ENCODE measurements at regions not wholly inside any gene's neighbourhood (a gene's known extent, or its start where the extent isn't known, plus 50 kb on each side); places are given as distances from the start of the nearest gene placed in this dataset.
A peak's percentile ranks its signal among the peaks of the same experiment; 100 is the strongest.

DNA sequence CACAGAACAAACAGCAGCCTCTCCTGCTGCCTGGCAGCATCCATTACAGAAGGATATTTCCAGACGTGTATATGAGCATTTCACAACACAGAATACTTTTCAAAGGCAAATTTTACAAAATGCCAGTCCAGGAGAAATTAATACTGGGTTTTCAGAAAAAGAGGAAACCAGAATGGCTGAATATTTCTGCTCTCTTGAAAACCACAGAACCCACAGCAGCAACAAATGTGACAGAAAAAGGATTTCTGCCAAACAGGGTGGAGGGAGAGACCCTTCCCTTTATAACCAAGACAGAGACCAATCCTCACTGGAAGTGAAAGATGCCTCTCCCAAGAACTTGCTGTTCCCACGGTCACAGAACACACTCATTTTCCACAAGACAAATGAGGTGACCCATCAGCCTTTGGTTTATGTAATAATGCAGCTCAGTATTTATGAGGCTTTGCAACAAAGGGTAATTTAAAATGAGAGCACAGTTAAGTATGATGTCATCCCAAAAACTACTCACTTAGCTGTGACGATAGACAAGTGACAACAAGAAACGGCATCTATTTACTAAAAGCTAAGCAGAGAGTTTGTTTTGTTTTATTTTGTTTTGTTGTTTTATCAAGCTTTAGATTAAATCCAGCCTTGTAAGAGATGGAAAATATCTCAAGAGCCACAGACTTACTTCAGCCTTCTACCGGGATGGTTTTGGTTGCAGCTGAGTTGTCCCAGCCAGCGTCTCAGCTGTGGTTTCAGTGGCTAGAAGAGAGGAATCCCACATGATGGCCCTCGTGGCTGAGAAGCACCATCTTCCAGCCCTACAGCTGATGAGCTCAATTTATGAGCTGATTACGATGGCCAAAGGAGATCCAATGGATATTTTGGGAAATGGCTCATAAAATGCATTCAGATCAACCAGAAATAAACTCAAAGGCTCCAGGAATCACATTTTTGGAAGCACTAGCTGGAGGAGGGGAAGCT, 249.3 kb upstream of the AGAP1 start:
- DNase-seq (ENCODE audit: low read depth in 4 of 4, low spot score in 2 of 4) = no peak

DNA sequence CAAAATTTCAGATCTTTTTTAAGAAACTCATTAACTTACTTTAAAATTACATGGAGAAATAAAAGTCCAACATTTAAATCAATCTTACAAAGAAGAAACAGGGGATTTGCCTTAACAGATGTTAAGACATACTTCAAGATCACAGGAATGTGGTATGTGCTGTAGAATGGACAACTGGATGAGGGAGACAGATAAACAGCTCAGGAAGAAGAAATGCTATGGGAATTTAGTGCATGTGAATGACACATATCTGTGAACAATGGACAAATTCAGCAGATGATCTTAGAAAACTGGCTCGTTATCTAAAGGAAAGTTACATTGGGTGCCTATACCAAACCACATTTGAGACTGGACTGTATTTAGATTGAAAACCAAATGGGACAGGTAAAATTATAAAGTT, 246.8 kb upstream of the AGAP1 start:
- DNase-seq (ENCODE audit: low read depth in 4 of 4, low spot score in 2 of 4) = no peak

DNA sequence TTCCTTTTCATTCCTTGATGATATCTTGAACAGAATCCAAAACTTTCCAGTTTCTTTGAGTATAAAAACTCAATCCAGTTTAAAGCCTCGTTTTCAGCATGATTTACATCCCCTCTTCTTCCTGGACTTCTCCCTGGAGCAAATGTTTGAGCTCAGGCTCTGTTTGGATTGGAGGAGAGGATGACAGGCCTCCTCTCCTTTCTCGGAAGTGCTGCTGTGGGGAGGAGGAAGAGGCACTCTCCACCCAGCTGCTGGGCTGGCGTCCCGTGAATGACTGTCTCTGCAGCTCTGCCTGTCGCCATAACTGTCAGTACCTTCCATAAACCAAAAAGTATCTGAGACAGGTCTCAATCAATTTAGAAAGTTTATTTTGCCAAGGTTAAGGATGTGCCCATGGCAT, 238.2 kb upstream of the AGAP1 start:
- DNase-seq (ENCODE audit: low read depth in 4 of 4, low spot score in 2 of 4) = peak; percentile 36 to 56 (median 42)

- DNase-seq (ENCODE audit: low read depth in 4 of 4, low spot score in 2 of 4) = no peak
Measured at GRCh38 chr2:235257590-235257989, 236.3 kb upstream of the AGAP1 start.

DNA sequence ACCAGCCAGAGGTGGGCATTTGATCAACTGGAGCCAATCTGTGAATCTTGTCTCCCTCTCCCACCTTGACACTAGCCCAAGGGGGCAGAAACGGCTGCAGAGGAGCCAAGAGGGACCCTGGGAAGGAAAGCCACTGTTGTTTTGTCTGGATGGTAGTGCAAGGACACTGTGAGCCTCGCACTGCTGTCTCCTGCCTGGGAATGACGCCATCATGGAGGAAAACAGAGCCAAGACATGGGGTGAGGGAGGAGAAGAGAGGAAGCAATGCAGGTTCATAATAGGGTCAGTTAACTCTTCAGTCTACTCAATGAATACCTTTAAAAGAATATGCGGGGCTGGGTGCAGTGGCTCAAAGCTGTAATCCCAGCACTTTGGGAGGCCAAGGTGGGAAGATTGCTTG, 231.1 kb upstream of the AGAP1 start:
- DNase-seq (ENCODE audit: low read depth in 4 of 4, low spot score in 2 of 4) = no peak

DNA sequence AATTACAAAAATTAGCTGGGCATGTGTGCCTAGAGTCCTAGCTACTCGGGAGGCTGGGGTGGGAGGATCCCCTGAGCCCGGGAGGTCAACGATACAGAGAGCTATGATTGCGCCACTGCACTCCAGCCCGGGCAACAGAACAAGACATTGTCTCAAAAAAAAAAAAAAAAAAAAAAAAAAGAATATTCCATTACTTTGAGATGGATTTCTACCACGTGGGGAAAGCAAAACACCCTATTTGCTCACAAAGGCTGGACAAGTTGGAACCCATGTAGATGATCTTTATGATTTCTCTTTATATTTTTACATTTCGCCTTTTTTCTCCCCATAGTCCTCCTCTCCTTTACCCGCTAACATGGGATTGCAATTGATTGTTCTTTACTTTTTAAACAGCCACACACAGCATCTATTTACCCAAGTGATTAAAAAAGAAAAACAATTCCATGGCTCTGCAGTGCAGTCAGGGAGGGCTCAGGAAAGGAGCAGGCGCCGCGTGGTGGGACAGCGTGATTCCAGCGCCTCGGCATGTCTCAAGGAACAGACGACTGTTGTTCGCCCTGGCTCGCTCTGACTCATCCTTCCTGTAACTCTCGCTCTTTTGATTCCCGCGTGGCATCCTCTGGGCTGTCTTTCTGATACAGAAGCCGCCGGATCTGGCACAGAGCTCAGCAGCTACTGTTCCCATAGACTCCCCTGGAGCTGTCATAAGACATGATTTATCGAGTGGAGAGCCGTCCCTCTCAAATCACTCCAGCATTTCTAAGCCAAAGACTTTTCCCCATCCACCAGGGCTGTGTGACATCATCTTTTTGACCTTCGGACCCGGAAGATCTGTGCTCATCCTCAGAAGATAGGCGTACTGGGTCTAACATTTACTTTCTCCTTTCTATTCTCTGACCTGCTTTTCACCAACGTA, 230.4 kb upstream of the AGAP1 start:
- no peak for DNase-seq (ENCODE audit: low read depth in 4 of 4, low spot score in 2 of 4)

- no peak for DNase-seq (ENCODE audit: low read depth in 4 of 4, low spot score in 2 of 4)
Measured at GRCh38 chr2:235264121-235264493, 229.7 kb upstream of the AGAP1 start.

DNA sequence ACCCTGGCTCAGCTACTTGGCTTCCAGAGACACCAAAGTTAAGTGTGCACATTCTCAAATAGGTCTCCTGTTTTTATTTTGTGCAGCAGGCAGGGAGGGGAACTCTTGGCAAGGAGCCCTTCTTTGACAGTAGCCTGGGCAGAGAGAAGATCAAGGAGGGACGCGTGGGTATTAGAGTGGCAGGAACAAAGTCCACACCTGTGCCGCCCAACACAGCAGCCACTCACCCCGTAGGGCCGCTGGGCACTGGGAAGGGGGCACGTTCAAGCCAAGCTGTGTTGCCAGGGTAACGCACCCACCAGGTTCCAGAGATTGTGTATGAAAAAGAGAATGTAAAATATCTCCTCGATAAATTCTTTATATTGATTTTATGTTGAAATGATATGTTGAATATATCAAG, 229.3 kb upstream of the AGAP1 start:
- no peak for DNase-seq (ENCODE audit: low read depth in 4 of 4, low spot score in 2 of 4)

- no peak for DNase-seq (ENCODE audit: low read depth in 4 of 4, low spot score in 2 of 4)
Measured at GRCh38 chr2:235265348-235265965, 228.4 kb upstream of the AGAP1 start.

- DNase-seq (ENCODE audit: low read depth in 4 of 4, low spot score in 2 of 4) = no peak
Measured at GRCh38 chr2:235267251-235267650, 226.6 kb upstream of the AGAP1 start.

DNA sequence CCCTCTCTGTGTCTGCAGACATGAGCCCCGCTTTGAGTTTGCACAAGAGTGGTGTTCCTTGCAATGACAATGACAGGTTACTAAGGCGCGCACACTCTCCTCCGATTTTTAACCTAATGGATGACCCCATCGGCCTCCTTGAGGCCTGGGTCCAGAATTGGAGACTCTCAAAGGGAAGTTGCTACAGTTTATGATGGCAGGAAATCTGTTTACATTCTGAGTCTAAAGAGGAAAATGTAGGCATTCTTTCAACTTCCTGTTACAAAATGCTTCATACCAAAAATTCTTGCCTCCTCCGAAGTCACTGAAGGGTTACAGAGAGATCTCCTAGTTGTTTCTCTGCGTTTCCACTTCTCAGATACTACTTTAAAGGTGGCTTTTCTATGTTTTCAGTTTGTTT, 225.3 kb upstream of the AGAP1 start:
- DNase-seq (ENCODE audit: low read depth in 4 of 4, low spot score in 2 of 4) = no peak

DNA sequence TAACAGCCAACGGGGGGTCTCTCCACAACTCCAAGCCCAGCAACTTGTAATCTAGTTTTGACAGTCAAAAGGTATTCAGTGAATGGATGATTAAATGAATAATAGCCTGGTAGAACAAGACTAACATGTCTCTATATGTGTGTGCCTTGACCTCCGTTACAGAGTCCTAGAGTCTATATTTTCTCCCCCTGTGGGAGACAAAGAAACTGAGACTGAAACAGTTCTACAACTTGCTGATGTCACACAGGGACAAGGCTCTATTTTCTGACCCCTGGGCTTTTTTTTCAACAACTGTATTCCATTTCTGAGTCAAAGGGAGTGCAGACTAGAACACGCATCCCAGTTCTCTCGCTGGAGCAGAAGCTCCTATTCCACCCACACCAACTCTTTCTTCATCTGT, 223.6 kb upstream of the AGAP1 start:
- DNase-seq (ENCODE audit: low read depth in 4 of 4, low spot score in 2 of 4) = no peak

- DNase-seq (ENCODE audit: low read depth in 4 of 4, low spot score in 2 of 4) = no peak
Measured at GRCh38 chr2:235270956-235271355, 222.9 kb upstream of the AGAP1 start.

DNA sequence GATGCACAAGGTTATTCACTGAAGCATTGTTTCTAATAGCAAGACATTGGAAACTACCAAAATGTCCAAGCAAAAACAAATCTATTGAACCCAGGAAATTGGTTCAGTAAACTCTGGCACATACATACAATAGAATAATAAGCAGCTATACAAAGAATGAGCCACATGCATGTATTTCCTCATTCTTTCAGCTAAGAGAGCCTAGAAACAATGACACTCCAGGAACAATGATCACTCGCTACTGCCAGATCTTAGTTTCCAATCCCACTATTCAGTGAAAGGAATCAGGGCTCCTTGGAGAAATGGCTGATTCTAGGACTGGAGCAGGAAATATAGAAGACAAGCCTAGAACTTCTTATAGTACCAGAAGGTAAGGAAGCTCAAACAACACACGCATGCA, 221.9 kb upstream of the AGAP1 start:
- no peak for DNase-seq (ENCODE audit: low read depth in 4 of 4, low spot score in 2 of 4)

- DNase-seq (ENCODE audit: low read depth in 4 of 4, low spot score in 2 of 4) = no peak
Measured at GRCh38 chr2:235274023-235274422, 219.8 kb upstream of the AGAP1 start.

DNA sequence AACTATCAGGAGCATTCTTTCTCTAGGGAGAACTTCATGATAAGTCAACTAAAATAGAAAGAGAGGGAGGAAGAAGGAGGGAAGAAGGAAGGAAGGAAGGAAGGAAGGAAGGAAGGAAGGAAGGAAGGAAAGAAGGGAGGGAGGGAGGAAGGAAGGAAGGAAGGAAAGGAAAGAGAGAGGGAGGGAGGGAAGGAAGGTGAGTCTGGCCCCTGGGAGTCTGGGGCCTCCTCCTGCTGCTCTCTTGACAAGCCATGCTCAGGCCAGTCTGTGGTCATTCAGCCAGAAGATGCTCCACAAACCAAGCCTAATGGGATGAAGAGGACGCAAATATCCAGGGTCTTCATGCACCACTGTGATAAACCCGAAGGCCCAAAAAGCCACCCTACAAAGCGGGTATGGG, 216.4 kb upstream of the AGAP1 start:
- DNase-seq (ENCODE audit: low read depth in 4 of 4, low spot score in 2 of 4) = no peak

DNA sequence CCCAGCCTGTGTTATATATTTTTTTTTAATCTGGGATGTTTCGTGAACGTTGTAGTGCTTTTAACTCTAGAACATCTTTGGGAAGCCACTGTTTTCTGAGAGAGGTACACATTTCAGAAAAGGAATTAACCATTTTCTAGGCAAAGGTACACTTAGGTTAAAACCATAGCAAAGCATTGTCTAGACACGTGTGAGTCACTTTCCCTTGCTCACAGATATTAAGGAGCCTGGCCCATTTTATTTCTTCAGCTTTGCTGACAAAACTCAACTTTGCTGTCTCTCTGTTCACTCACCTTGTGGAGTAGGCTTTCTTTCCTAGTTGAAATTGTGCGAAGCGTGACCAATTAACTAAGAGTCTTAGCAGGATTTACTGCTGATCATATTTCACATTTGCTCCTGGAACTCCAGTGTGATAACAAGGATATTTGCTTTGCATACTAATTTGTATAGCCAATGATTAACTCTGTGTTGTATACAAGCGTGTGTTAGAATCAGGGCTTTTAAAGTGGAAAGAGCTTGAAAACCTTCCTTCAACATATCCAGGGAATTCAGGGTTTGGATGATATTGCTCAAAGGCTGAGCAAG, 215.0 kb upstream of the AGAP1 start:
- DNase-seq (ENCODE audit: low read depth in 4 of 4, low spot score in 2 of 4) = no peak

GRCh38 chr2:235279965-235280364, 213.9 kb upstream of the AGAP1 start:
- no peak for DNase-seq (ENCODE audit: low read depth in 4 of 4, low spot score in 2 of 4)

DNA sequence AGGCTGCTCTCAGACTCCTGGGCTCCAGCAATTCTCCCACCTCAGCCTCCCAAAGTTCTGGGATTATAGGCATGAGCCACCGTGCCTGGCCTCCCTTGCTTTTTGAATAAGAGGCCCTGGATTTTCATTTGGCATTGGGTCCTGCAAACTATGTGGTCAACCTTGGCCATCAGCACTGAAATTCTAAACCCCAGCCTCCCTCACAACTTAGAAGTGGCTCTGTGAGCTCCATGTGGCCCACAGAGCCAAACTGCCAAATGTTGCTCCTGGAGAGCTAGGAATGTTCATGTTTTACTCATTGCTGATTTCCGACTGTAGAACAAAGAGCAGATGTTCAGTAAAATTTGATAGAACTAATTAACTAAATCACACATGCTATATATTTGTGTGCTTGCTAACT, 210.6 kb upstream of the AGAP1 start:
- DNase-seq (ENCODE audit: low read depth in 4 of 4, low spot score in 2 of 4) = no peak

DNA sequence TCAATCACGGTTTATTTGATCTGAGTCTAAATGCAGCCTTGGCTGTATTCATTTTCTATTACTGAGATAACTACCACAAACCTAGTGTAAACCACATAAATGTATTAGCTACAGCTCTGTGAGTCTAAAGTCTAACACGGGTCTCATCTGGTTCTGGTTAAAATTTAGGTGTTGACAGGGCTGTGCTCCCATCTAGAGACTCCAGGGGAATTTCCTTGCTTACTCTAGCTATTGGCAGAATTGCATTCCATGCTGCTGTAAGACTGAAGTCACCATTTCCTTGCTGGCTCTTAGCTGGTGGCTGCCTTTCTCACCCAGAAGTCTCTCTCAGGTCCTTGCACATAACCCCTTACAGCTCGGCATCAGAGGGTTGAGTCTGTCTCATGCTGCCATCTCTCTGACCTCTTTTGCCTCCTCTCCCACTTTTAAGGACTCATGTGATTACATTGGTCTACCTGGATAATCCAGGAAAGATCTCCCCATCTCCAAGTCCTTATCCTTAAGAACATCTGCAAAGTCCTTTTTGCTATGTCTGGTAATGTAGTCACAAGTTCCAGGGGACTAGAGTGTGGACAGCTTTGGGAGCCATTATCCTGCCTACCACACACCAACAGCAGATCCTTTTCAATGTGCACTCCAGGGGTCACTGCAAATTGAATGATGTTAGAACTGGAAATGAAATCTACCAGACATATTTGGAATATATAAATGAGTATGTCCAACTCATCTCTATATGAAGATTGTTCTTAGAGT, 207.0 kb upstream of the AGAP1 start:
- DNase-seq (ENCODE audit: low read depth in 4 of 4, low spot score in 2 of 4) = no peak
